ENCODE measurements at regions not wholly inside any gene's neighbourhood (a gene's known extent, or its start where the extent isn't known, plus 50 kb on each side); places are given as distances from the start of the nearest gene placed in this dataset.

DNA sequence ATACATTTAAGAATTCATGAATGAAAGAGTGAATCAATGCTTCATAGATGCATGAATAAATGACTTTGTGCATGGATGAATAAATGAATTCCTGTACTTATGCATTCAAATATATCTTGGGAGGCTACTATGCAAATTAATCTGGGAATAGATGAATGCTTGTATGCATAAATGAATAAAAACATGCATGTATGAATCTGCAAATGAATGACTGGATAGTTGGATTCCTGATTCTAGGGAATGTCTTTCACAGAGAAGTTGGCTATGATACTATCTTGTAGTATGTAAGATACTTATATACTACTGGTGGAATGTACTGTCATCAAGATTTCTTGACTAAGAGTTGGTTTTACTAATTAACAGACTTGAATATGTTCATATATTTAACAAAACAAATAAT is 75.3 kb upstream of the ASTN2 start:
- H3K4me3 ChIP-seq (ENCODE audit: low read depth, low read length) = no peak overlapping the region
- TF ChIP-seq, protein P1, sequence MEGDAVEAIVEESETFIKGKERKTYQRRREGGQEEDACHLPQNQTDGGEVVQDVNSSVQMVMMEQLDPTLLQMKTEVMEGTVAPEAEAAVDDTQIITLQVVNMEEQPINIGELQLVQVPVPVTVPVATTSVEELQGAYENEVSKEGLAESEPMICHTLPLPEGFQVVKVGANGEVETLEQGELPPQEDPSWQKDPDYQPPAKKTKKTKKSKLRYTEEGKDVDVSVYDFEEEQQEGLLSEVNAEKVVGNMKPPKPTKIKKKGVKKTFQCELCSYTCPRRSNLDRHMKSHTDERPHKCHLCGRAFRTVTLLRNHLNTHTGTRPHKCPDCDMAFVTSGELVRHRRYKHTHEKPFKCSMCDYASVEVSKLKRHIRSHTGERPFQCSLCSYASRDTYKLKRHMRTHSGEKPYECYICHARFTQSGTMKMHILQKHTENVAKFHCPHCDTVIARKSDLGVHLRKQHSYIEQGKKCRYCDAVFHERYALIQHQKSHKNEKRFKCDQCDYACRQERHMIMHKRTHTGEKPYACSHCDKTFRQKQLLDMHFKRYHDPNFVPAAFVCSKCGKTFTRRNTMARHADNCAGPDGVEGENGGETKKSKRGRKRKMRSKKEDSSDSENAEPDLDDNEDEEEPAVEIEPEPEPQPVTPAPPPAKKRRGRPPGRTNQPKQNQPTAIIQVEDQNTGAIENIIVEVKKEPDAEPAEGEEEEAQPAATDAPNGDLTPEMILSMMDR (IDR thresholded peaks at IDR 0.05; ENCODE audit: low read depth, low read length, missing control alignments) = no peak
- no peak for DNase-seq (ENCODE audit: low read depth)

DNA sequence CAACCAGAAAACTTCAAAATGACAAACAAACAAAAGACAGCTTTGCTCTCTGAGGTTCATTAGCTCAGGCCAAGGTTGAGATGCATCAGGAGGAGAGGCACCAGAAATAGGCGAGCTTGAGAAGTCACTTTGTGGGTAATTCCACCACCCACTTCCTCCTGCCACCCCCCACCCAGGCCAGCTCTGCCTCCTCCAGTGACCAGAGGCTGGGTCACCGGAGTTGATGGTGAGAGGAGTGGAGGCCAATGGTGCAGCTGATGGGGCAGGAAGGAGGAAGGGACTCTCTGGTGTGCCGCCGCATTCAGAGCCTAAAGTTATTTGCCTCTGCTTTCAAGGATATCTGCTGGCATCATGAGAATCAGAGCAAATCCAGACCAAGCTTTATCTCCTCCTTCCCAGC is 73.8 kb upstream of the ASTN2 start:
- no peak overlapping the region for H3K4me3 ChIP-seq (ENCODE audit: low read depth, low read length)
- TF ChIP-seq, protein P1 (IDR thresholded peaks at IDR 0.05; ENCODE audit: low read depth, low read length, missing control alignments) = no peak
- DNase-seq (ENCODE audit: low read depth) = no peak

DNA sequence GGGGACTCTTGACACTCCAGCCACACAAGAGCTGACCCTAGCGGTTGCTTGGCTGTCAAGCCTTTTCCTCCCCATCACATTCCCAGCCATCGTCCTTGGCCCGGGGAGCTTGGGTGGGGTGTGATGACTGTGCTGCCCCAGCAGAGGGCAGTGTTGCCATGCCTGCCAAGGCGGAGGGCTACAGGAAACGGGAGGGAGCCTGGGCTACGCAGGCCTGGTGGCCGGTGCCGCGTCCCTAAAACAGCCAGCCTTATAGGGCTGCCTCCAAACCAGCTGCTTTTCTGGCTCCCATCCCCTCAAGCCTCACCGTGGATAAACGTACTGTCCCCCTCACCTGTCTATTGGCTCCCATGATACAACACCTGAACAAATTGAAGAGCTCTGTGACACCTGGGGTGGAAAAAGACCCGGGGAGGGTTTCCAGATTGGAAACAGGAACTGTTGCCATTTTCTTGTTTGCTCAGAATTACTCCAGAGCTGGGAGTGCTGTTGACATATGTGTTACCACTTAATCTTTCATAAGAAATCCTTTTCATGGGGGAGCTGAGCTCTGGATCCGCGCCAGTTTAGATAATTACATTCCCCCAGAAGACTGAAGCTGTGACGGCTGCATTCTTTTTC is 72.8 kb upstream of the ASTN2 start:
- TF ChIP-seq, protein P1 (IDR thresholded peaks at IDR 0.05; ENCODE audit: low read depth, low read length, missing control alignments) = peak; percentile 99
- no peak overlapping the region for H3K4me3 ChIP-seq (ENCODE audit: low read depth, low read length)
- no peak for DNase-seq (ENCODE audit: low read depth)

DNA sequence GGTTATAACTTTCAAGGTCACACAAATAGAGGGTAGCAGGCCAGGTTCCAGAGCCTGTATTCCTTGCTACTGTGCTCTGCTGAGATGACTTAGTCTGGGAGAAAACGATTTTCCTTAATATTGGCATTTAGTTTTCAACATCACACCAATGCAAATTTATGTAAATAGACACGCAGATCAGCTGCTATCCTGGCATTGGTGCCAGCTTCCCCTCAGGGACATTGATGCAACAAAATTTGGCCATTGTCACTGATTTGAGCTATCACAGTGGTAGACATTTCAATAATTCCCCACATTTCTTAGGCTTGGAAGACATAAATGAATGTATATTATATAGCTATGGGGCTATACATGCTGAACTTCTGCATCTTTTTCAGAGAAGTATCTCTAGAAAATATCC is 71.6 kb upstream of the ASTN2 start:
- no peak for DNase-seq (ENCODE audit: low read depth)
- TF ChIP-seq, protein P1 (IDR thresholded peaks at IDR 0.05; ENCODE audit: low read depth, low read length, missing control alignments) = no peak

DNA sequence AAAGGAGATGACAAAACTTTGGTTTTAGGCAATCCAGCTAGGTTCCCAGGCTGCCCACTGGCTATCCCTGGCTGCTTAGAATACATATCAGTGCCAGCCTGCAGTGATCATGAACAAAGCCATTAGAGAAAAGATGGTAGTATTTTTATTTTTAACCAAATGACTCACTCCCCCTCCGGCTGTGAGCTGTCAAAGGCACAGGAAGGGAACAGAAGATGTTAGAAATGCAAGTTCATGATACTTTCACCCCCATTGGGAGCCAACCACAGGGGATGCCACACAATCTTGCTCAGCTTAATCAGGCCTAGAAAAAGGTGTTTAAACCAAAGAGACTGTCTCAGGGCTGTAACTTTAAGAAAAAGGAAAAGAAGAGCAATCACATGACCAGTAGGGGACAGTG is 70.3 kb upstream of the ASTN2 start:
- TF ChIP-seq, protein P1 (IDR thresholded peaks at IDR 0.05; ENCODE audit: low read depth, low read length, missing control alignments) = no peak
- H3K4me3 ChIP-seq (ENCODE audit: low read depth, low read length) = no peak overlapping the region
- no peak for DNase-seq (ENCODE audit: low read depth)

More for the DNA sequence above, 71.6 kb upstream of the ASTN2 start:
- H3K4me3 ChIP-seq (ENCODE audit: low read depth, low read length) = no peak overlapping the region

DNA sequence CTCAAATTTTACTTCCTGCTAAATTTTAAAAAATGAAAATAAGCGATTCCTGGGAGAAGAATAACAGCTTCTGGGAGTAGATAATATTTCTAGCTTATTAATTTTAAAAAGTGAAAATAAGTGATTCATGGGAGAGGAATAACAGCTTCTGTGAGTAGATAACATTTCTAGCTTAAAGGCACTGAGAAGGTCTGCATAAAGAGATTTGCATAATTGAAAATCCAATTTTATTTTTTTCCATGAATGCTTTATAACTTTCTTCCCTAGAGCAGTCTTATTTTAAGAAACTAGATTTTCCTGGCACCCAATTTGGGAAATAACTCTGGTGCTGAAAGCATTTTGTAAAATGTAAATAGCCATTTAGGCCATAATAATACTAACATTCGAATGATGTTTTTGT is 65.9 kb upstream of the ASTN2 start:
- TF ChIP-seq, protein P1 (IDR thresholded peaks at IDR 0.05; ENCODE audit: low read depth, low read length, missing control alignments) = no peak
- no peak for DNase-seq (ENCODE audit: low read depth)
- H3K4me3 ChIP-seq (ENCODE audit: low read depth, low read length) = no peak overlapping the region

DNA sequence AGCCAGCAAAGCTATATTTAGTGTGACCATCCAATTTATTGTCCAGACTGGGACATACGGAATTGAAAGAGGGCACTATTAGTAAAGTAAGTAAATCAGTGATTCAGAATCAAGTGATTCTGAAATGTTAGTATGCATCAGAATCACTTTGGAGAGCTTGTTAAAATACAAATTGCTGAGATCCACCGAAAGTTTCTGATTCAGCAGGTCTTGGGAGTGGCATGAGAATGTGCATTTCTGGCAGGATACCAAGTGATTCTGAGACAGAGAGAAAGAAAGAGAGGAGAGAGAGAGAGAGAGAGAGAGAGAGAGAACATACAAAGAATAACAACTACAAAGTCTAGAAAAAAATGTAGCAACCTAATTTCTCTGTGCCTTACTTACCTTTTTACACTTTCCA is 65.4 kb upstream of the ASTN2 start:
- H3K4me3 ChIP-seq (ENCODE audit: low read depth, low read length) = no peak overlapping the region
- TF ChIP-seq, protein P1 (IDR thresholded peaks at IDR 0.05; ENCODE audit: low read depth, low read length, missing control alignments) = no peak
- DNase-seq (ENCODE audit: low read depth) = no peak

Data from GM12864 (cell line).